Esophagus muscularis mucosa (tissue), 4 donors: ENCODE measurements at regions not wholly inside any gene's neighbourhood (a gene's known extent, or its start where the extent isn't known, plus 50 kb on each side); places are given as distances from the start of the nearest gene placed in this dataset.

Experiments
- DNase-seq: peaks from one replicate; pipeline ENCODE4 v3.0.0-alpha.2; 2017; ENCODE audit errors: extremely low spot score
- H3K27ac ChIP-seq, 4 donors: fragments of 200-600 bp; sonication (generic); replicated peaks in 1 of 4; 1 replicate in 3 of 4; 2 replicates in 1 of 4; pipeline ENCODE4 v1.5.1; 2016 to 2019; ENCODE audit warnings: mild to moderate bottlenecking in 1 of 4
- H3K27me3 ChIP-seq, 4 donors: fragments of 200-600 bp; sonication (generic); one replicate each; pipeline versions ENCODE4 v1.5.1 to v1.6.0; 2016 to 2019
- H3K36me3 ChIP-seq, 4 donors: fragments of 200-600 bp; sonication (generic); one replicate each; pipeline ENCODE4 v1.5.1; 2016 to 2019
- H3K4me1 ChIP-seq, 4 donors: fragments of 200-600 bp; sonication (generic); one replicate each; pipeline ENCODE4 v1.5.1; 2016 to 2019
- H3K4me3 ChIP-seq, 4 donors: fragments of 200-600 bp; sonication (generic); 1 replicate in 2 of 4; 2 replicates in 2 of 4; pipeline ENCODE4 v1.5.1; 2016 to 2019; ENCODE audit warnings: mild to moderate bottlenecking in 4 of 4, moderate library complexity in 1 of 4
- H3K9me3 ChIP-seq, 4 donors: fragments of 200-600 bp; sonication (generic); 1 replicate in 3 of 4; 2 replicates in 1 of 4; pipeline ENCODE4 v1.5.1; 2016 to 2019
- CTCF ChIP-seq, 3 experiments: fragments of 200-600 bp in 2 of 3; fragments of 450-650 bp in 1 of 3; sonication (generic) in 2 of 3; IDR thresholded peaks; one replicate each; pipeline ENCODE4 v1.5.1; 2017 to 2019; ENCODE audit warnings: antibody characterized with exemption in 3 of 3, mild to moderate bottlenecking in 2 of 3, moderate library complexity in 1 of 3
- EP300 ChIP-seq: sonication (generic); formaldehyde crosslinking; IDR thresholded peaks from one replicate; pipeline ENCODE4 v1.6.1; 2017; ENCODE audit warnings: antibody characterized with exemption
- POLR2A ChIP-seq: fragments of 450-650 bp; IDR thresholded peaks from one replicate; pipeline ENCODE4 v1.6.1; 2017; ENCODE audit warnings: antibody characterized with exemption, moderate library complexity, mild to moderate bottlenecking, low read depth
- POLR2AphosphoS5 ChIP-seq, 2 donors: sonication (generic); formaldehyde crosslinking; IDR thresholded peaks; one replicate each; pipeline ENCODE4 v1.6.1; 2017; ENCODE audit warnings: antibody characterized with exemption in 2 of 2
- WGBS: methylation state at CpG from one replicate; pipeline ENCODE4 v1.1.5; 2018; 5-methylcytosine and 5-hydroxymethylcytosine counted together
- intact Hi-C: fragments of 100-400 bp; cut with DNase I; formaldehyde crosslinking; loops from one replicate; pipeline ENCODE4 v1.15.1; 2023

GRCh38 chr1:93815366-93816110 lies 63.5 kb downstream of the DNTTIP2 start:
- Histone ChIP-seq H3K9me3 (no peaks in the 10 kb centered on the region), H3K27me3 (no peaks in the 10 kb centered on the region), H3K4me1 (peaks cover 8 to 35% (median 15%) of the 10 kb centered on the region in 4 donors), H3K36me3 (no peaks in the 10 kb centered on the region), H3K4me3 (no peak overlapping the region), H3K27ac (no peak overlapping the region)
- 81% methylated on average over 8 of the region's 8 CpGs for WGBS
- peak; percentile 37 for DNase-seq
- intact Hi-C loops, result no loop called here
- TF ChIP-seq POLR2A, result no peak
- no peak for TF ChIP-seq CTCF (IDR thresholded peaks at IDR 0.05)
- no peak for TF ChIP-seq EP300
- no peak for TF ChIP-seq POLR2AphosphoS5 (IDR thresholded peaks at IDR 0.05)

- no peaks in the 10 kb centered on the region for H3K27me3 ChIP-seq
- H3K4me3 ChIP-seq, result no peak overlapping the region
- no peaks in the 10 kb centered on the region for H3K9me3 ChIP-seq
- DNase-seq, result peak; percentile 83
- H3K4me1 ChIP-seq, result peaks cover 8 to 35% (median 15%) of the 10 kb centered on the region in 4 donors
- TF ChIP-seq CTCF (IDR thresholded peaks at IDR 0.05) (no peak), POLR2AphosphoS5 (IDR thresholded peaks at IDR 0.05) (no peak), POLR2A (no peak), EP300 (no peak)
- intact Hi-C loops, result loop anchor here (1.0 to 5.0 kb wide), 2 partner anchors 133 to 186 kb away; partner anchors contain the start of gene BCAR3
- H3K27ac ChIP-seq, result no peak overlapping the region
- 78% methylated on average over 8 of the region's 8 CpGs for WGBS
- no peaks in the 10 kb centered on the region for H3K36me3 ChIP-seq
Measured at GRCh38 chr1:93814795-93815340, 64.1 kb downstream of the DNTTIP2 start.

GRCh38 chr1:93814059-93814794 lies 64.8 kb downstream of the DNTTIP2 start:
- intact Hi-C loops, result loop anchor here (1.0 to 5.0 kb wide), 2 partner anchors 132 to 185 kb away; partner anchors contain the start of gene BCAR3
- Histone ChIP-seq H3K4me3 (no peak overlapping the region), H3K36me3 (no peaks in the 10 kb centered on the region), H3K9me3 (no peaks in the 10 kb centered on the region), H3K27me3 (no peaks in the 10 kb centered on the region), H3K4me1 (peaks cover 8 to 35% (median 15%) of the 10 kb centered on the region in 4 donors), H3K27ac (no peak overlapping the region)
- WGBS, result 90% methylated on average over 5 of the region's 7 CpGs
- DNase-seq, result peak; percentile 60
- TF ChIP-seq POLR2A (no peak), CTCF (IDR thresholded peaks at IDR 0.05) (peak; percentile 92 to 99 (median 93)), POLR2AphosphoS5 (IDR thresholded peaks at IDR 0.05) (peak in 1 of 2 donors; percentile 35), EP300 (no peak)

GRCh38 chr1:93813076-93813475 lies 65.9 kb downstream of the DNTTIP2 start:
- H3K9me3 ChIP-seq, result no peaks in the 10 kb centered on the region
- no peak for DNase-seq
- H3K4me1 ChIP-seq, result peaks cover 8 to 35% (median 15%) of the 10 kb centered on the region in 4 donors
- no peak overlapping the region for H3K27ac ChIP-seq
- H3K4me3 ChIP-seq, result no peak overlapping the region
- H3K36me3 ChIP-seq, result no peaks in the 10 kb centered on the region
- no peaks in the 10 kb centered on the region for H3K27me3 ChIP-seq
- no peak for TF ChIP-seq EP300
- no peak for TF ChIP-seq POLR2A
- TF ChIP-seq POLR2AphosphoS5 (IDR thresholded peaks at IDR 0.05), result no peak
- no peak for TF ChIP-seq CTCF (IDR thresholded peaks at IDR 0.05)
- intact Hi-C loops, result loop anchor here (2.0 to 5.0 kb wide), 2 partner anchors 131 to 374 kb away; partner anchors contain the start of gene BCAR3
- WGBS, result 96% methylated on average over 2 of the region's 2 CpGs
